GM12878 (cell line): ENCODE measurements at regions not wholly inside any gene's neighbourhood (a gene's known extent, or its start where the extent isn't known, plus 50 kb on each side); places are given as distances from the start of the nearest gene placed in this dataset.

Source experiments
- ATAC-seq: fragments of 200-7000 bp; cut with Tn5 transposase; 3 replicates; pipeline ENCODE4 v1.9.1; 2020; ENCODE audit warnings: mild to moderate bottlenecking, moderate library complexity
- BruUV-seq: library from RNA; stranded (reverse); fragments of 400-500 nt; replicated peaks from 2 replicates; lab custom pipeline; 2021; lab: Mats Ljungman, UMichigan
- CTCF ChIA-PET: fragments of 300-600 bp; sonication (Branson Sonifier 250); formaldehyde crosslinking; extraction: SDS; loops from one replicate; lab custom pipeline; 2021; ENCODE audit warnings: inconsistent platforms; lab: Yijun Ruan, JAX
- POLR2A ChIA-PET: fragments of 350-600 bp; formaldehyde crosslinking; extraction: SDS; loops from one replicate; lab custom pipeline; 2021; ENCODE audit warnings: inconsistent platforms; lab: Charles Lee
- RAD21 ChIA-PET: fragments of 300-600 bp; sonication (Branson Sonifier 250); formaldehyde crosslinking; loops from one replicate; lab custom pipeline; 2023; ENCODE audit warnings: antibody characterized with exemption; ENCODE audit not compliant: unreplicated experiment; lab: Charles Lee
- SMC1A ChIA-PET: fragments of 300-600 bp; sonication (Branson Sonifier 250); formaldehyde crosslinking; loops from one replicate; lab custom pipeline; 2023; ENCODE audit not compliant: unreplicated experiment, uncharacterized antibody; lab: Charles Lee
- DNase-seq: peaks from one replicate; pipeline ENCODE4 v3.0.0-alpha.2; 2011; ENCODE audit warnings: low read depth, low spot score
- FAIRE-seq: peaks from 3 replicates; lab custom pipeline; 2011; peaks lifted over from hg19 to GRCh38; lab: Jason Lieb, UNC
- H2AFZ ChIP-seq: 2 replicates; pipeline ENCODE4 v1.6.0; 2011; ENCODE audit warnings: low read depth, low read length, control low read depth; ENCODE audit not compliant: control insufficient read depth
- H3K27ac ChIP-seq: 2 replicates; pipeline ENCODE4 v1.5.1; 2011; ENCODE audit warnings: control low read depth; ENCODE audit not compliant: control insufficient read depth, insufficient read depth
- H3K27me3 ChIP-seq, 2 experiments: replicated peaks in 1 of 2; 2 replicates each; pipeline versions ENCODE4 v1.6.0 to v1.6.1; 2011; ENCODE audit warnings: low read length in 1 of 2; ENCODE audit not compliant: control insufficient read depth in 2 of 2, insufficient read depth in 2 of 2
- H3K36me3 ChIP-seq, 2 experiments: 2 replicates each; pipeline ENCODE4 v1.5.1; 2011; ENCODE audit warnings: low read length in 1 of 2; ENCODE audit not compliant: control insufficient read depth in 2 of 2, insufficient read depth in 2 of 2
- H3K4me1 ChIP-seq: 2 replicates; pipeline ENCODE4 v1.6.1; 2011; ENCODE audit warnings: mild to moderate bottlenecking, low read length, moderate library complexity, mixed read lengths; ENCODE audit not compliant: control insufficient read depth, insufficient read depth
- H3K4me2 ChIP-seq: 2 replicates; pipeline ENCODE4 v1.6.0; 2011; ENCODE audit warnings: control low read depth; ENCODE audit not compliant: control insufficient read depth, insufficient read depth
- H3K4me3 ChIP-seq: fragments of 200-600 bp; sonication (generic); 2 replicates; pipeline ENCODE4 v1.5.1; 2016
- H3K79me2 ChIP-seq: 2 replicates; pipeline ENCODE4 v1.6.0; 2011; ENCODE audit warnings: low read length; ENCODE audit not compliant: control insufficient read depth, insufficient read depth
- H3K9ac ChIP-seq: 2 replicates; pipeline ENCODE4 v1.8.0; 2011; ENCODE audit warnings: low read length, control low read depth, mixed read lengths; ENCODE audit not compliant: control insufficient read depth, insufficient read depth
- H3K9me3 ChIP-seq: replicated peaks from 3 replicates; pipeline ENCODE4 v1.5.1; 2011; ENCODE audit warnings: mild to moderate bottlenecking, low read length; ENCODE audit not compliant: control insufficient read depth, insufficient read depth
- H4K20me1 ChIP-seq: 2 replicates; pipeline ENCODE4 v1.6.0; 2011; ENCODE audit not compliant: control insufficient read depth, insufficient read depth
- ETV6 ChIP-seq, 2 experiments: fragments of 450-650 bp in 1 of 2; IDR thresholded peaks in 1 of 2; conservative IDR thresholded peaks in 1 of 2; 2 replicates each; pipeline ENCODE4 v1.6.1; 2014; ENCODE audit warnings: antibody characterized with exemption in 1 of 2, borderline replicate concordance in 1 of 2, low read depth in 1 of 2, mild to moderate bottlenecking in 1 of 2, moderate library complexity in 1 of 2
- FOXM1 ChIP-seq: IDR thresholded peaks from 2 replicates; pipeline ENCODE4 v1.6.1; 2012; ENCODE audit warnings: low read depth, mild to moderate bottlenecking, inconsistent platforms, low read length, moderate library complexity
- MXI1 ChIP-seq: fragments of 150-350 bp; IDR thresholded peaks from 2 replicates; pipeline ENCODE4 v1.6.1; 2011; ENCODE audit warnings: low read depth, mild to moderate bottlenecking, inconsistent platforms, low read length, improper control_type of control experiment
- NR2C2 ChIP-seq: IDR thresholded peaks from 2 replicates; pipeline ENCODE4 v1.6.1; 2011; ENCODE audit warnings: borderline replicate concordance, low read depth; ENCODE audit not compliant: control insufficient read depth, insufficient read length
- SMARCA5 ChIP-seq: fragments of 450-650 bp; IDR thresholded peaks from 2 replicates; pipeline ENCODE4 v1.6.1; 2017; ENCODE audit warnings: mild to moderate bottlenecking
- WGBS: methylation state at CpG from one replicate; pipeline ENCODE4 v1.1.6; 2016; ENCODE audit warnings: low lambda C conversion rate; ENCODE audit not compliant: insufficient replicate concordance, insufficient coverage; ENCODE audit errors: missing lambda C conversion rate; 5-methylcytosine and 5-hydroxymethylcytosine counted together
- in situ Hi-C: fragments of 300-500 bp; cut with MboI; formaldehyde crosslinking; loops from 9 replicates; pipeline ENCODE4 v1.14.3; 2018; ENCODE audit warnings: mixed read lengths
- intact Hi-C: fragments of 100-400 bp; cut with micrococcal nuclease; formaldehyde crosslinking; loops from one replicate; pipeline ENCODE4 v1.14.2; 2022; ENCODE audit not compliant: unreplicated experiment
- TF ChIP-seq, protein P1 (sequence below): IDR thresholded peaks from 2 replicates; pipeline ENCODE4 v1.6.1; 2012; ENCODE audit warnings: improper control_type of control experiment, low read depth, low read length; ENCODE audit not compliant: insufficient replicate concordance

DNA sequence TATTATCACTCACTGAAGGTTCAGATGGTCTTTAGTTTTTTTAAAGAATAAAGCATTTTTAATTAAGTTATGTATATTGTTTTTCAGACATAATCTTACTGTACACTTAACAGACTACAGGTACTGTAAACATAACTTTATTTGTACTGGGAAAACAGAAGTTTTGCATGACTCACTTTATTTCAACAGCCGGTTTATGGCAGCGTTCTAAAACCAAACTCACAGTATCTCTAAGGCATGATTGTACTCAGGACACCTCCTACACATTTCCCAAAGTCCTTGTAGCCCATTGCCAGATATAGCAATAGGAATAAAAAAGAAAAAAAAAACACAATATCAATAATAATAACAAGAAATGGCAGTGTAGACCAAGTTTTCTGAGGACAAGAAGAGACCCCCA, 1341.4 kb downstream of the FSCB start:
- Histone ChIP-seq H4K20me1 (no peaks in the 10 kb centered on the region), H2AFZ (no peak overlapping the region), H3K4me3 (no peak overlapping the region), H3K27me3 (no peaks in the 10 kb centered on the region), H3K79me2 (no peaks in the 10 kb centered on the region), H3K4me1 (no peaks in the 10 kb centered on the region), H3K36me3 (no peaks in the 10 kb centered on the region), H3K4me2 (no peak overlapping the region), H3K9me3 (no peaks in the 10 kb centered on the region), H3K9ac (no peak overlapping the region), H3K27ac (no peak overlapping the region)
- SMC1A ChIA-PET: no interaction called here
- BruUV-seq: no TSS peak
- no peak for DNase-seq
- no peak for FAIRE-seq
- TF ChIP-seq SMARCA5 (no peak), MXI1 (no peak), ETV6 (conservative IDR thresholded peaks at IDR 0.05 in 1 of 2, IDR thresholded peaks at IDR 0.05 in 1 of 2; ENCODE audit: borderline replicate concordance in 1 of 2, low read depth in 1 of 2) (no peak), NR2C2 (no peak), FOXM1 (no peak)
- TF ChIP-seq, protein P1, sequence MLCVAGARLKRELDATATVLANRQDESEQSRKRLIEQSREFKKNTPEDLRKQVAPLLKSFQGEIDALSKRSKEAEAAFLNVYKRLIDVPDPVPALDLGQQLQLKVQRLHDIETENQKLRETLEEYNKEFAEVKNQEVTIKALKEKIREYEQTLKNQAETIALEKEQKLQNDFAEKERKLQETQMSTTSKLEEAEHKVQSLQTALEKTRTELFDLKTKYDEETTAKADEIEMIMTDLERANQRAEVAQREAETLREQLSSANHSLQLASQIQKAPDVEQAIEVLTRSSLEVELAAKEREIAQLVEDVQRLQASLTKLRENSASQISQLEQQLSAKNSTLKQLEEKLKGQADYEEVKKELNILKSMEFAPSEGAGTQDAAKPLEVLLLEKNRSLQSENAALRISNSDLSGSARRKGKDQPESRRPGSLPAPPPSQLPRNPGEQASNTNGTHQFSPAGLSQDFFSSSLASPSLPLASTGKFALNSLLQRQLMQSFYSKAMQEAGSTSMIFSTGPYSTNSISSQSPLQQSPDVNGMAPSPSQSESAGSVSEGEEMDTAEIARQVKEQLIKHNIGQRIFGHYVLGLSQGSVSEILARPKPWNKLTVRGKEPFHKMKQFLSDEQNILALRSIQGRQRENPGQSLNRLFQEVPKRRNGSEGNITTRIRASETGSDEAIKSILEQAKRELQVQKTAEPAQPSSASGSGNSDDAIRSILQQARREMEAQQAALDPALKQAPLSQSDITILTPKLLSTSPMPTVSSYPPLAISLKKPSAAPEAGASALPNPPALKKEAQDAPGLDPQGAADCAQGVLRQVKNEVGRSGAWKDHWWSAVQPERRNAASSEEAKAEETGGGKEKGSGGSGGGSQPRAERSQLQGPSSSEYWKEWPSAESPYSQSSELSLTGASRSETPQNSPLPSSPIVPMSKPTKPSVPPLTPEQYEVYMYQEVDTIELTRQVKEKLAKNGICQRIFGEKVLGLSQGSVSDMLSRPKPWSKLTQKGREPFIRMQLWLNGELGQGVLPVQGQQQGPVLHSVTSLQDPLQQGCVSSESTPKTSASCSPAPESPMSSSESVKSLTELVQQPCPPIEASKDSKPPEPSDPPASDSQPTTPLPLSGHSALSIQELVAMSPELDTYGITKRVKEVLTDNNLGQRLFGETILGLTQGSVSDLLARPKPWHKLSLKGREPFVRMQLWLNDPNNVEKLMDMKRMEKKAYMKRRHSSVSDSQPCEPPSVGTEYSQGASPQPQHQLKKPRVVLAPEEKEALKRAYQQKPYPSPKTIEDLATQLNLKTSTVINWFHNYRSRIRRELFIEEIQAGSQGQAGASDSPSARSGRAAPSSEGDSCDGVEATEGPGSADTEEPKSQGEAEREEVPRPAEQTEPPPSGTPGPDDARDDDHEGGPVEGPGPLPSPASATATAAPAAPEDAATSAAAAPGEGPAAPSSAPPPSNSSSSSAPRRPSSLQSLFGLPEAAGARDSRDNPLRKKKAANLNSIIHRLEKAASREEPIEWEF: no peak
- CTCF ChIA-PET: no interaction called here
- ATAC-seq: no peak
- RAD21 ChIA-PET: no interaction called here
- POLR2A ChIA-PET: no interaction called here
- WGBS: 50% methylated on average over 2 of the region's 2 CpGs
- intact Hi-C loops: no loop called here
- in situ Hi-C loops: no loop called here
